C4-2B (cell line): ENCODE measurements at regions not wholly inside any gene's neighbourhood (a gene's known extent, or its start where the extent isn't known, plus 50 kb on each side); places are given as distances from the start of the nearest gene placed in this dataset.

Experiments
- H3K27ac ChIP-seq: fragments of 450-650 bp; 2 replicates; pipeline ENCODE4 v1.5.1; 2017
- ZFX ChIP-seq: fragments of 450-650 bp; IDR thresholded peaks from 2 replicates; pipeline ENCODE4 v1.6.1; 2017
- TF ChIP-seq, protein P1 (sequence below): fragments of 450-650 bp; conservative IDR thresholded peaks from 2 replicates; pipeline ENCODE4 v1.5.1; 2017; ENCODE audit warnings: mild to moderate bottlenecking

GRCh38 chr6:43847741-43848630 is 78.0 kb downstream of the VEGFA start:
- peak overlapping the region; percentile 21 for H3K27ac ChIP-seq
- no peak for TF ChIP-seq ZFX
- TF ChIP-seq, protein P1, sequence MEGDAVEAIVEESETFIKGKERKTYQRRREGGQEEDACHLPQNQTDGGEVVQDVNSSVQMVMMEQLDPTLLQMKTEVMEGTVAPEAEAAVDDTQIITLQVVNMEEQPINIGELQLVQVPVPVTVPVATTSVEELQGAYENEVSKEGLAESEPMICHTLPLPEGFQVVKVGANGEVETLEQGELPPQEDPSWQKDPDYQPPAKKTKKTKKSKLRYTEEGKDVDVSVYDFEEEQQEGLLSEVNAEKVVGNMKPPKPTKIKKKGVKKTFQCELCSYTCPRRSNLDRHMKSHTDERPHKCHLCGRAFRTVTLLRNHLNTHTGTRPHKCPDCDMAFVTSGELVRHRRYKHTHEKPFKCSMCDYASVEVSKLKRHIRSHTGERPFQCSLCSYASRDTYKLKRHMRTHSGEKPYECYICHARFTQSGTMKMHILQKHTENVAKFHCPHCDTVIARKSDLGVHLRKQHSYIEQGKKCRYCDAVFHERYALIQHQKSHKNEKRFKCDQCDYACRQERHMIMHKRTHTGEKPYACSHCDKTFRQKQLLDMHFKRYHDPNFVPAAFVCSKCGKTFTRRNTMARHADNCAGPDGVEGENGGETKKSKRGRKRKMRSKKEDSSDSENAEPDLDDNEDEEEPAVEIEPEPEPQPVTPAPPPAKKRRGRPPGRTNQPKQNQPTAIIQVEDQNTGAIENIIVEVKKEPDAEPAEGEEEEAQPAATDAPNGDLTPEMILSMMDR: no peak

- no peak overlapping the region for H3K27ac ChIP-seq
- TF ChIP-seq, protein P1: no peak
These were observed 76.5 kb downstream of the VEGFA start for GRCh38 chr6:43846556-43846955.

DNA sequence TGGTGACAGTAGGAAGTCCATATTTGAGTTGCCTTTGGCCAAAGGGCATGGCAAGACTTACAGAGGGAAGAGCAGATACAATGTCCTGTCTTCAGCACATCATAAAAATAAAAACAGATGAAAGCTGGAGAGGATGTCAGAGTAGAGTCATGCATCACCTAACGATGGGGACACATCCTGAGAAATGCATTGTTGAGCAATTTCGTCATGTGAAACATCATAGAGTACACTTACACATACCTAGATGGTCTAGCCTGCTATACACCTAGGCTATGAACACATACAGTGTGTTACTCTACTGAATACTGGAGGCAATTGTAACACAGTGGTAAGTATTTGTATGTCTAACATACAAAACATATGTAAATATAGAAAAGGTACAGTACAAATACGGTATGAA is 75.6 kb downstream of the VEGFA start:
- no peak overlapping the region for H3K27ac ChIP-seq
- TF ChIP-seq, protein P1: no peak
- no peak for TF ChIP-seq ZFX

- H3K27ac ChIP-seq: no peak overlapping the region
- no peak for TF ChIP-seq ZFX
- TF ChIP-seq, protein P1: no peak
These were observed 73.7 kb downstream of the VEGFA start for GRCh38 chr6:43843669-43844171.

GRCh38 chr6:43843097-43843645 is 73.2 kb downstream of the VEGFA start:
- H3K27ac ChIP-seq: no peak overlapping the region
- TF ChIP-seq ZFX: no peak
- TF ChIP-seq, protein P1: no peak

DNA sequence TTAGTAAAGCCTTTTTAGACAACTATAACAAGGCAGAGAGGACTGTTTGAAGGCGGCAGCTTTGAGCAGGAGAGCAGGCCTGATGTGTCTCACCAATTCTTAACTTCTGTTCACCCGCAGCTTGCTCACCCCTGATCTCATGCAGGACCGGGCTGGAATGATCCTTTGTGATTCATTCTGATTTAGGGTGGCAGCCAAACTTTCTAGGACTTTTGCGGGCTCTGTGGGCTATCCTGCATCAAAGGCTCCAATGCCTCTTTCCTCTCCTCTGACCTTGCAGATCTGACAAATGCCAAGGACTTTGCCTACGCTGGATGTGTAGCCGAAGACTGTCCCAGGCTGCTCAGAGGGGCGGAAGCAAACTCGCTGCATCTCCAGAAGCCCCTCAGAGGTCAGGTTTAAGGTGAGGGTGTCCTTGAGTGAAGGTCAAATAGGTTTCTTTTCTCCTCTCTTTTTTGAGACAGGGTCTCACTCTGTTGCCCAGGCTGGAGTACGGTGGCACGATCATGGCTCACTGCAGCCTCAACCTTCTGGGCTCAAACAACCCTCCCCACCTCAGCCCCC is 72.3 kb downstream of the VEGFA start:
- TF ChIP-seq, protein P1: no peak
- no peak for TF ChIP-seq ZFX
- H3K27ac ChIP-seq: no peak overlapping the region
